Ovary (tissue), 7 donors: ENCODE measurements at regions not wholly inside any gene's neighbourhood (a gene's known extent, or its start where the extent isn't known, plus 50 kb on each side); places are given as distances from the start of the nearest gene placed in this dataset.

Experiments used
- DNase-seq, 5 donors: peaks; one replicate each; pipeline ENCODE4 v3.0.0-alpha.2; 2019 to 2020
- H3K27ac ChIP-seq, 2 donors: fragments of 200-600 bp; one replicate each; pipeline versions ENCODE4 v1.5.1 to v1.8.0; 2019 to 2022
- H3K27me3 ChIP-seq: fragments of 200-600 bp; one replicate; pipeline ENCODE4 v1.8.0; 2022
- H3K36me3 ChIP-seq: fragments of 200-600 bp; sonication (generic); one replicate; pipeline ENCODE4 v1.5.1; 2019
- H3K4me1 ChIP-seq: one replicate; pipeline ENCODE4 v1.8.1; 2013; ENCODE audit warnings: mild to moderate bottlenecking, moderate library complexity; ENCODE audit not compliant: insufficient read depth
- H3K4me3 ChIP-seq: fragments of 200-600 bp; sonication (generic); one replicate; pipeline ENCODE4 v1.5.1; 2017
- H3K9me3 ChIP-seq, 2 donors: fragments of 200-600 bp in 1 of 2; sonication (generic) in 1 of 2; one replicate each; pipeline versions ENCODE4 v1.5.1 to v1.8.1; 2013 to 2019; ENCODE audit warnings: mild to moderate bottlenecking in 1 of 2, moderate library complexity in 1 of 2
- EP300 ChIP-seq: sonication (generic); formaldehyde crosslinking; IDR thresholded peaks from one replicate; pipeline ENCODE4 v1.6.1; 2017; ENCODE audit warnings: antibody characterized with exemption
- POLR2A ChIP-seq: fragments of 450-650 bp; IDR thresholded peaks from one replicate; pipeline ENCODE4 v1.6.1; 2017; ENCODE audit warnings: antibody characterized with exemption, mild to moderate bottlenecking, moderate library complexity
- WGBS, 3 donors: extraction: QIAGEN DNeasy Blood & Tissue Kit in 1 of 3; methylation state at CpG; one replicate each; pipeline versions ENCODE4 v1.1.5 to v1.1.7; 2013 to 2017; 5-methylcytosine and 5-hydroxymethylcytosine counted together
- intact Hi-C, 4 donors: fragments of 100-400 bp; cut with DNase I; formaldehyde crosslinking; loops; one replicate each; pipeline versions ENCODE4 v1.11.0 to v1.15.1; 2022 to 2023
- TF ChIP-seq, protein P1 (sequence below), 3 donors: fragments of 450-650 bp in 2 of 3; fragments of 200-600 bp in 1 of 3; IDR thresholded peaks; one replicate each; pipeline versions ENCODE4 v1.5.1 to v1.8.0; 2016 to 2022; ENCODE audit warnings: antibody characterized with exemption in 3 of 3, mild to moderate bottlenecking in 1 of 3
- donor health status: DM: no; HTN: no; CAD: no; lungs with moderate emphysema.
- donor health status: DM: no; HTN: no; CAD: no.
- donor health status: Bipolar disorder and iron deficiency.
- donor health status: DM: no; HTN: no; CAD: no.
- donor health status: DM: yes; HTN: yes; CAD: no.

DNA sequence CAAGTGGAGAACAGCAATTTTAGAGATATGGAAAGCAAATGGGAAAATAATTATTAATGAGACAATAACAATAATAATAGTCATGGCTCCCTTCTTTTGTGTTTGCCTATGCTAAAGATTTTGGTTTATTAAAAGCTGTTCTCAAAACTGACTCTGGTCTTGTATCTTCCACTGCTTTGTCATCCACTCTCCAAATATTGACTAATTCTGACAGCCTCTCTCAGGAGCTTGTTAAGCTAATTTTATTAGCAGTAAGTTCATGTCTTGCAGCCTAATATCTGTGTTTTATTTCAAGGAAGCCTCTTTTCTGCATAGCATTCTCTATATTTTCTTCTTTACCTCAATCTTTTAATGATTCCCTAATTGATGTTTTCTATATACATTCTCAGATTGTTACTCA is 1419.8 kb downstream of the ARAP2 start:
- intact Hi-C loops = no loop called here
- Histone ChIP-seq H3K4me3 (no peak overlapping the region), H3K9me3 (no peaks in the 10 kb centered on the region), H3K4me1 (no peaks in the 10 kb centered on the region), H3K27ac (no peak overlapping the region), H3K27me3 (no peaks in the 10 kb centered on the region), H3K36me3 (no peaks in the 10 kb centered on the region)
- TF ChIP-seq EP300 = no peak
- no peak for TF ChIP-seq POLR2A
- TF ChIP-seq, protein P1, sequence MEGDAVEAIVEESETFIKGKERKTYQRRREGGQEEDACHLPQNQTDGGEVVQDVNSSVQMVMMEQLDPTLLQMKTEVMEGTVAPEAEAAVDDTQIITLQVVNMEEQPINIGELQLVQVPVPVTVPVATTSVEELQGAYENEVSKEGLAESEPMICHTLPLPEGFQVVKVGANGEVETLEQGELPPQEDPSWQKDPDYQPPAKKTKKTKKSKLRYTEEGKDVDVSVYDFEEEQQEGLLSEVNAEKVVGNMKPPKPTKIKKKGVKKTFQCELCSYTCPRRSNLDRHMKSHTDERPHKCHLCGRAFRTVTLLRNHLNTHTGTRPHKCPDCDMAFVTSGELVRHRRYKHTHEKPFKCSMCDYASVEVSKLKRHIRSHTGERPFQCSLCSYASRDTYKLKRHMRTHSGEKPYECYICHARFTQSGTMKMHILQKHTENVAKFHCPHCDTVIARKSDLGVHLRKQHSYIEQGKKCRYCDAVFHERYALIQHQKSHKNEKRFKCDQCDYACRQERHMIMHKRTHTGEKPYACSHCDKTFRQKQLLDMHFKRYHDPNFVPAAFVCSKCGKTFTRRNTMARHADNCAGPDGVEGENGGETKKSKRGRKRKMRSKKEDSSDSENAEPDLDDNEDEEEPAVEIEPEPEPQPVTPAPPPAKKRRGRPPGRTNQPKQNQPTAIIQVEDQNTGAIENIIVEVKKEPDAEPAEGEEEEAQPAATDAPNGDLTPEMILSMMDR (IDR thresholded peaks at IDR 0.05) = no peak
- no peak for DNase-seq

DNA sequence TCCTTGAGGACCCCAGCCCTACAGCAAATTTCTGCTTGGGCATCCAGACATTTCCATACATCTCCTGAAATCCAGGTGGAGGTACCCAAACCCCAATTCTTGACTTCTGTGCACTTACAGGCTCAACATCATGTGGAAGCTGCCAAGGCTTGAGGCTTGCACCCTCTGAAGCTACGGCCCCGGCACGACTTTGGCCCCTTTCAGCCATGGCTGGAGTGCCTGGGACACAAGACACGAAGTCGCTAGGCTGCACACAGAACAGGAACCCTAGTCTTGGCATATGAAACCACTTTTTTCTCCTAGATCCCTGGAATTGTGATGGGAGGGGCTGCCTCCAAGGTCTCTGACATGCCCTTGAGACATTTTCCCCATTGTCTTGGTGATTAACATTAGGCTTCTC is 1417.7 kb downstream of the ARAP2 start:
- H3K27ac ChIP-seq = no peak overlapping the region
- intact Hi-C loops = loop anchor here in 1 of 4 donors (5.0 kb wide), 1 partner anchor 49 kb away; no protein-coding TSS in a partner anchor
- no peak overlapping the region for H3K4me3 ChIP-seq
- TF ChIP-seq EP300 (no peak), POLR2A (no peak)
- TF ChIP-seq, protein P1 (IDR thresholded peaks at IDR 0.05) = no peak
- WGBS, 3 donors = 90 to 95% (median 94%) methylated on average over 5 of the region's 5 CpGs
- no peaks in the 10 kb centered on the region for H3K4me1 ChIP-seq
- no peaks in the 10 kb centered on the region for H3K9me3 ChIP-seq
- no peaks in the 10 kb centered on the region for H3K36me3 ChIP-seq
- no peaks in the 10 kb centered on the region for H3K27me3 ChIP-seq
- no peak for DNase-seq

DNA sequence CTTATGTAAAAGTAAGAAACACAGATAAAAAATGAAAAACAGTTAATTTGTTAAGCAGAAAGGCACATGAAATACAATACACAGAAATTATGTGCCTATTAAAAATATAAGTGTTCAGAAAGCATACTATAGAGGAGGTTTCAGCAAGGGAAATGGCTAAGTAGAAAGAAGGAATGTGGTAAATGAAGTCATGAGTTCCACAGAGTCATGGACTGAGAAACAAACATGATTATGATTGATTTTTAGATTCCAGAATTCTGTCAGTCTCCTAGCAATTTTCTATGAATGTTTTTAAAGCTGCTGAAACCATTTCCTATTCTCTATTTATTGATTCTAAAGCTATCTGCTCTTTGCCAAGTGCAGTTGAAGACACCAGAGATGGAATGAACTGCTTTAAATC is 1398.4 kb downstream of the ARAP2 start:
- intact Hi-C loops = no loop called here
- no peak for DNase-seq

DNA sequence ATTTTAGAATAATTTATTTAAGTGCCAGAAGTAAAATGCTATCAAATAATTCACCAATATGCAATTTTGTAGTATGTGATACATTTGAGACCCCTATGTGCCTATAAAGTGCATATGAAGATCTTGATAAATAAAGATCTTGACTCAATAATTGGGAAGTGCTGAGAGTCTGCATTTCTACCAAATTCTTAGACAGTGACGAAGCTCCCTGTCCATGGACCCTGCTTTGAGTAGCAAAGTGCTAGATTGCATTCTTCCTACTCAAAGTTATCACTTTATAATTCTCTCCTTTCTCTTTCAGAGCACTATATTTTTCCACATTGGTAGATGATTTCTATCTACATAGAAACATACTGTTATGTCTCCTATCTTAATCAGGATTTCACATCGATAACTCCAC is 1393.9 kb downstream of the ARAP2 start:
- no peaks in the 10 kb centered on the region for H3K4me1 ChIP-seq
- intact Hi-C loops = no loop called here
- TF ChIP-seq, protein P1 (IDR thresholded peaks at IDR 0.05) = no peak
- TF ChIP-seq POLR2A (no peak), EP300 (no peak)
- no peak overlapping the region for H3K27ac ChIP-seq
- DNase-seq = no peak
- no peaks in the 10 kb centered on the region for H3K36me3 ChIP-seq
- 77 to 86% (median 84%) methylated on average over 2 of the region's 2 CpGs for WGBS, 3 donors
- H3K4me3 ChIP-seq = no peak overlapping the region
- no peaks in the 10 kb centered on the region for H3K9me3 ChIP-seq
- H3K27me3 ChIP-seq = no peaks in the 10 kb centered on the region

More for the DNA sequence above, 1398.4 kb downstream of the ARAP2 start:
- Histone ChIP-seq H3K9me3 (no peaks in the 10 kb centered on the region), H3K4me1 (no peaks in the 10 kb centered on the region), H3K27me3 (no peaks in the 10 kb centered on the region), H3K4me3 (no peak overlapping the region), H3K36me3 (no peaks in the 10 kb centered on the region), H3K27ac (no peak overlapping the region)
- TF ChIP-seq POLR2A (no peak), EP300 (no peak)
- TF ChIP-seq, protein P1 (IDR thresholded peaks at IDR 0.05) = no peak

DNA sequence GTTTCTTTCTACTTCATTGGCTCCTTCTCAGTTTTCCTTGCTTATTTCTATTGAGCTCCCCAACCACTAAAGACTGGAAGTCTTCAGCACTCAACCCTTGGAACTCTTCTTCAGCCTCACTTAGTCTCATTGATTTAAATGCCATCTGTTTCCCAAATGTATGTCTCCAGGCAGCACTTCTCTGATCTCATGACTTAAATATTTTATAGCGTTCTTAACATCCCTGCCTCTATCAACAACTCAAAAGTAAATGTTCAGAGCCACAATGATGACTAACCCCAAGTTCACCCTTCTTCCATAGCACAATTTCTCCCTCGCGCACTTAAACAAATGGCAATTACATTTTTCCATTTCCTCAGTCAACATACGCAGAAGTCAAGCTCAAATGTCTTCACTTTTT is 1393.3 kb downstream of the ARAP2 start:
- no peaks in the 10 kb centered on the region for H3K27me3 ChIP-seq
- intact Hi-C loops = no loop called here
- H3K27ac ChIP-seq = no peak overlapping the region
- H3K9me3 ChIP-seq = no peaks in the 10 kb centered on the region
- 66 to 67% (median 67%) methylated on average over 4 of the region's 4 CpGs for WGBS, 3 donors
- no peaks in the 10 kb centered on the region for H3K36me3 ChIP-seq
- H3K4me3 ChIP-seq = no peak overlapping the region
- DNase-seq = no peak
- no peaks in the 10 kb centered on the region for H3K4me1 ChIP-seq
- TF ChIP-seq POLR2A = no peak
- TF ChIP-seq, protein P1 (IDR thresholded peaks at IDR 0.05) = no peak
- TF ChIP-seq EP300 = no peak
